Dendritic cell treated with granulocyte-macrophage colony-stimulating factor and Interleukin-4, amounts not matched to agents 40 ng/mL and 50 ng/mL, for 4 days (primary cell): ENCODE measurements at regions not wholly inside any gene's neighbourhood (a gene's known extent, or its start where the extent isn't known, plus 50 kb on each side); places are given as distances from the start of the nearest gene placed in this dataset.

Source experiments
- H3K27ac Mint-ChIP-seq: one replicate; pipeline ENCODE4 v1.8.0; 2022; ENCODE audit warnings: mild to moderate bottlenecking, mixed read lengths
- H3K27me3 Mint-ChIP-seq: one replicate; pipeline ENCODE4 v1.8.0; 2022; ENCODE audit warnings: mild to moderate bottlenecking, mixed read lengths
- H3K36me3 Mint-ChIP-seq: one replicate; pipeline ENCODE4 v1.8.0; 2022; ENCODE audit warnings: low read depth, mixed read lengths
- H3K4me1 Mint-ChIP-seq: one replicate; pipeline ENCODE4 v1.8.0; 2022; ENCODE audit warnings: low read depth, mixed read lengths
- H3K4me3 Mint-ChIP-seq: one replicate; pipeline ENCODE4 v1.8.0; 2022; ENCODE audit warnings: mild to moderate bottlenecking, moderate library complexity, mixed read lengths
- H3K9me3 Mint-ChIP-seq: one replicate; pipeline ENCODE4 v1.8.0; 2022; ENCODE audit warnings: mixed read lengths
- intact Hi-C: fragments of 100-400 bp; cut with micrococcal nuclease; formaldehyde crosslinking; loops from one replicate; pipeline ENCODE4 v1.15.0; 2022

DNA sequence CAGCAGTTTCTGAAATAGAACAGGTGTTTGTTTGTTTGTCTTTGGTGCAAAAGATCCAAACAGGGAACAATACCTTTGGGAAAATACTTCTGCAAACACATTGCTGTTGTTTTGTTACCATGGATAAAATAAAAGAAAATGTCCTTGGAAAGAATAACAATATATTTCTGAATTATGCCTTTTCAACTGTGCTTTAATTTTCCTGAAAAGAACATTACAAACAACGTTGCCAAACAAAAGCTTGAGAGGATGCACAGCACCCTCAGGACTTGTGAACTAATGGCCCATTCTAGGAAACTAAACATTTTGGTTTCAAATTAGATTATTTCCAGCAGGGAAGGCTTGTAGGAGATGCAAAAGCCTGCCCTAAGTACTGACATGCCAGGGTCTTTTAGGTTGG lies 967.2 kb downstream of the TLE4 start:
- H3K4me3 Mint-ChIP-seq, result no peak overlapping the region
- no peaks in the 10 kb centered on the region for H3K36me3 Mint-ChIP-seq
- no peaks in the 10 kb centered on the region for H3K27me3 Mint-ChIP-seq
- intact Hi-C loops, result no loop called here
- peaks cover 35% of the 10 kb centered on the region for H3K9me3 Mint-ChIP-seq
- H3K4me1 Mint-ChIP-seq, result no peaks in the 10 kb centered on the region
- H3K27ac Mint-ChIP-seq, result no peak overlapping the region

DNA sequence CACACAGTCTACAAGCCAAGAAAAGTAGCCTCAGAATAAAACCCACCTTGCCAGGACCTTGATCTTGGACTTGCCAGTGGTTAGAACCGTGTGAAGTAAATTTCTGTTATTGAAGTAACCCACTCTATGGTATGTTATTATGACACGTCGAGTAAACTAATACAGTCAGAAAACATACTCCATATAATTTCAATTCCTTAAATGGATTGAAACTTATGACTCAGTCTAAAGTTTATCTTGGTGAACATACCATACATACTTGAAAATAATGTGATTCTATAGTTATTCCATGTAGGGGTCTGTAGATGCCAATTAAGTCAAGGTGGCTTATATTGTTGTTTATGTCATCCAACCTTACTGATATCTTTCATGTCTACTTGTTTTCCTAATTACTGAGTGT lies 950.7 kb downstream of the TLE4 start:
- Mint-ChIP-seq H3K36me3 (no peaks in the 10 kb centered on the region), H3K27me3 (no peaks in the 10 kb centered on the region), H3K27ac (no peak overlapping the region), H3K4me1 (no peaks in the 10 kb centered on the region), H3K4me3 (no peak overlapping the region), H3K9me3 (peaks cover 55% of the 10 kb centered on the region)
- intact Hi-C loops, result no loop called here

DNA sequence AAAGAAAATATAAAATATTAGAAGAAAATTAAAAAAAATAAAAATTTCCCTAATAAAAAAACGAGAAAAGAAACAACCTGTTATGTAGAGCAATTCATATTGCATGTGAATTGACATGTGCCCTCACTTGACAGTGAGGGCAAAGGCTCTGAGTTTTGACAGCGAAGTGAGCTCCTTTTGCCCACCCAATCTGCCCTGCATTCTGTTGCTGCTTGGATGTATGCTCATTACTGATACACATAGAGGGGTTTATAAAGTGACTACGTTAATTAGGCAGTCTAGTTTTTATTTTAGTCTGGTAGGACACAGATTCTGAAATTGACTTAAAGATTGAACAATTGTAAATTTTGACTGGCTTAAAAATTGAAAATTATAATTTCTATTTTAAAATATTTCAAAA lies 949.4 kb downstream of the TLE4 start:
- no peaks in the 10 kb centered on the region for H3K4me1 Mint-ChIP-seq
- H3K36me3 Mint-ChIP-seq, result no peaks in the 10 kb centered on the region
- intact Hi-C loops, result no loop called here
- no peak overlapping the region for H3K4me3 Mint-ChIP-seq
- H3K27me3 Mint-ChIP-seq, result no peaks in the 10 kb centered on the region
- peaks cover 54% of the 10 kb centered on the region for H3K9me3 Mint-ChIP-seq
- no peak overlapping the region for H3K27ac Mint-ChIP-seq

DNA sequence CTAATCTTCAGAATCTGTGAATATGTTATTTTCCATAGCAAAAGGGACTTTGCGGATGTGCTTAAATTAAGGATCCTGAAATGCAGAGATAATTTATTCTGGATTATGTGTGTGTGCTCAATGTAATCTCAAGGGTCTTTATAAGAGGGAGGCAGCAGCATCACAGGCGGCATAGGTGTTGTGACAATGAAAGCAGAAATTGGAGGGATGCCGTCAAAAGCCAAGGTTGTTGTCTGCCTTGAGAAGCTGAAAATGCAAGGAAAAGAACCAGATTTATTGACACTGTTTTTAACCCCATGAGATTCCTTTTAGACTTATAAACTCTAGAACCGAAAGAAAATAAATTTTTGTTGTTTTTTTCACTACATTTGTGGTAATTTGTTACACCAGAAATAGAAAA lies 948.5 kb downstream of the TLE4 start:
- Mint-ChIP-seq H3K27ac (no peak overlapping the region), H3K27me3 (no peaks in the 10 kb centered on the region), H3K4me3 (no peak overlapping the region), H3K9me3 (peaks cover 48% of the 10 kb centered on the region), H3K36me3 (no peaks in the 10 kb centered on the region), H3K4me1 (no peaks in the 10 kb centered on the region)
- intact Hi-C loops, result no loop called here

DNA sequence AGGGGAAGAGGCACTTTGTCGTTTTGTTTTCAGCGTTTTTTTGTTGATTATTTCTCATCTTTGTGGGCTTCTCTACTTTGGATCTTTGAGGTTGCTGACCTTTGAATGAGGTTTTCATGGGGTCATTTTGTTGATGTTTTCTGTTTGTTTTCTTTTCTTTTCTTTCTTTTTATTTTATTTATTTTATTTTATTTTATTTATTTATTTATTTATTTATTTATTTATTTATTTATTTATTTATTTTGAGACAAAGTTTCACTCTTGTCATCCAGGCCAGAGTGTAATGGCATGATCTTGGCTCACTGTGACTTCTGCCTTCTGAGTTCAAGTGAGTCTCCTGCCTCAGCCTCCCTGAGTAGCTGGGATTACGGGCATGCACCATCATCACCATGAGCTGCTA lies 946.7 kb downstream of the TLE4 start:
- no peaks in the 10 kb centered on the region for H3K36me3 Mint-ChIP-seq
- intact Hi-C loops, result no loop called here
- no peaks in the 10 kb centered on the region for H3K27me3 Mint-ChIP-seq
- peaks cover 37% of the 10 kb centered on the region for H3K9me3 Mint-ChIP-seq
- H3K27ac Mint-ChIP-seq, result no peak overlapping the region
- H3K4me1 Mint-ChIP-seq, result no peaks in the 10 kb centered on the region
- H3K4me3 Mint-ChIP-seq, result no peak overlapping the region

DNA sequence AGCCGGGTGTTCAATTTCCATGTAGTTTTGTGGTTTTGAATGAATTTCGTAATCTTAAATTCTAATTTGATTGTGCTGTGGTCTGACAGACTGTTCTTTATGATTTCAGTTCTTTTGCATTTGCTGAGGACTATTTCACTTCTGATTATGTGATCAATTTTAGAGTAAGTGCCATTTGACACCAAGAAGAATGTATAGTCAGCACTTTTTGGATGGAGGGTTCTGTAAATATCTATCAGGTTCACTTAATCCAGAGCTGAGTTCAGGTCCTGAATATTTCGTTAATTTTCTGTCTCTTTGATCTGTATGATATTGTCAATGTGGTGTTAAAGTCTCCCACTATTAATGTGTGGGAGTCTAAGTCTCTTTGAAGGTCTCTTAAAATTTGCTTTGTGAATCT lies 944.9 kb downstream of the TLE4 start:
- H3K27ac Mint-ChIP-seq, result no peak overlapping the region
- peaks cover 37% of the 10 kb centered on the region for H3K9me3 Mint-ChIP-seq
- H3K27me3 Mint-ChIP-seq, result no peaks in the 10 kb centered on the region
- intact Hi-C loops, result no loop called here
- H3K4me3 Mint-ChIP-seq, result no peak overlapping the region
- no peaks in the 10 kb centered on the region for H3K4me1 Mint-ChIP-seq
- H3K36me3 Mint-ChIP-seq, result no peaks in the 10 kb centered on the region

DNA sequence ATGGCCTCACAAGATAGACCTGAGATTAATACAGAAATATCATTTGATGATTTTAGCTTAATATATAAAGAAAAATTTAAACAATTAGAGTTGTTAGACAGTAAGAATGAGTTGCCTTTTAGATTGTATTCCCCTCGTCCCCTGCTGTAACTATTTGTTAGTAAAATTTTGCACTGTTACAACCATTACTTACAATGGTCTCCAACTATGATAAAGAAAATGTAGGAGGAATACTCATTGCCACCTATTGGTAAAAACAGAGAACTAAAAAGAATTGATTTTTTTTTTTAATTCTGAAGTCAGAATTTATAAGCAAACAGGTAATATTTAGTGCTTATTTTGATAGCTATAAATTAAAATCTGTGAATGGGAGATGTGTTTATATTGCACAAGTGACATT lies 937.6 kb downstream of the TLE4 start:
- no peak overlapping the region for H3K4me3 Mint-ChIP-seq
- H3K4me1 Mint-ChIP-seq, result no peaks in the 10 kb centered on the region
- no peaks in the 10 kb centered on the region for H3K27me3 Mint-ChIP-seq
- intact Hi-C loops, result no loop called here
- H3K27ac Mint-ChIP-seq, result no peak overlapping the region
- no peaks in the 10 kb centered on the region for H3K9me3 Mint-ChIP-seq
- no peaks in the 10 kb centered on the region for H3K36me3 Mint-ChIP-seq

DNA sequence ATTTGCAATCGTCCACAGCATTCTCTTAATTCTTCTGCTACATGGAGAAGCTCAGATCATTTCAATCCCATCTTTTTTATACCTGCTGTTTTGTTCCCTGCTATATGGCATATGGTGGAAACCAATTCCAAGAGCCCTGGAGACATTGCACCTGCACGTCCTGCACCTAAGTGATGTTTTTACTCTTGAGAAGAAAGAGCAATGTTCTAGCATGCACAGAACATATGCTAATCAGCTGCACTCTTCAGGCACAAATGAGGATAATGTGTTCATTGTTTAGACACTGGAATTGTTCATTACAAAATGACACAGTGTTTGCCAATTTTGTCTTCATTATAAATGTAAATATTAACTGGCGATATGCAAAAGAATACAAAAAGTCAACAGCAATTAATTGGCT lies 935.8 kb downstream of the TLE4 start:
- no peak overlapping the region for H3K4me3 Mint-ChIP-seq
- H3K9me3 Mint-ChIP-seq, result no peaks in the 10 kb centered on the region
- no peak overlapping the region for H3K27ac Mint-ChIP-seq
- no peaks in the 10 kb centered on the region for H3K27me3 Mint-ChIP-seq
- H3K36me3 Mint-ChIP-seq, result no peaks in the 10 kb centered on the region
- intact Hi-C loops, result no loop called here
- no peaks in the 10 kb centered on the region for H3K4me1 Mint-ChIP-seq

DNA sequence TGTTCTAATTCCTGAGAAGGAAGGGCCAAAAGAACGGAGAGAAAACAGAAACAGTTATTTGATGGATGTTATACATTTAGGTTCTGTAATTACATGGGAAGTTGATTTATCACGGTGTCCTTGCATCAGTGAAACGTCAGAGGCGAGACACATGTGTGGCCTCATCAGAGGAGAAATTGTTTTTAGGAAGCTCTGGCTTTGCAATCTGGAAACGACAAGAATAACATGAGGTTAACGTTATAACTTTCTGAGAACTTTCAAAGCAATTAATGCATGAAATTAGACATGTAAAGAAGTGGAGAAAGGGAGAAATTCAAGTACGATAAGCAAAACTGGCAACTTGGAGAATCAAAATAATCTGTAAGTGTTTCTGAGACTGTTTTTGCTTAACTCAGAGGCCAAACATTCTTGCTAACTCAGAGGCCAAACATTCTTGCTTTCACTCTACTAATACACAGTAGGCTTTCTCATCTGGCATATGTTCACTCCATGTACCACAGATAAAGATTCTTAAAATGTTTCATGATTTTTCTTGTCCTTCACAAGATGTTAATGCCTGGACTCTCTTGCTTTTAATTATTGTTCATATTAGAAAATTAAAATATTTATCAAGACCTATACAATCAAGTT lies 933.0 kb downstream of the TLE4 start:
- intact Hi-C loops, result no loop called here
- H3K4me1 Mint-ChIP-seq, result no peaks in the 10 kb centered on the region
- H3K9me3 Mint-ChIP-seq, result peaks cover 12% of the 10 kb centered on the region
- no peaks in the 10 kb centered on the region for H3K36me3 Mint-ChIP-seq
- H3K27ac Mint-ChIP-seq, result no peak overlapping the region
- H3K27me3 Mint-ChIP-seq, result no peaks in the 10 kb centered on the region
- H3K4me3 Mint-ChIP-seq, result no peak overlapping the region

DNA sequence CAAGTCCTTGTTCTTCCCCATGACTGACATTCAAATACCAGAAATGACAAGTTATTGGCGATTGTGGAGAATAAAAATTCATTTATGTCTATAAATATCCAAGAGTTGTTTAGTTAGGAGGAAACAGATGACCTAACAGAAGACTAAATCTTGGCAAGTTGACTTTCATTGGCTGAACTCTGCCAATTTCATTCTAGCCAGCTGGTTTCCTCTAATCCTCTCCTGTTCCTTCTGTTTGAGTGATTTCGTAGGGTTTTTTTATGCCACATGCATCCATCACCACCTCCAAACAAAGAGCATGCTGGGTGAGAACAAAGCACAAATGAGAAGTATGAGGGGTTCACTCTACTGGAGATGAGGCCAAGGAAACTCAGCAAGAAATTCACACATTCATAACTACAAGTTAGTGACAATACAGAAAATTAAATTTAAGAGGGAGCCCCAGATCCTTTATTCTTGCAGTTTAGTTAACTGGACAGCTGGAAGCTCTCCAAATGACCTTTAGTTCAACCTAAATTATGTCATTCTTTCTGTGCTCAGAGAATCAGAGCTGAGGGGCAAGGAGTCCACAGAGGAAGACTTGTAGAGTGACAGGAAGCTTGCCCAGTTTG lies 932.0 kb downstream of the TLE4 start:
- H3K36me3 Mint-ChIP-seq, result no peaks in the 10 kb centered on the region
- H3K27ac Mint-ChIP-seq, result no peak overlapping the region
- no peaks in the 10 kb centered on the region for H3K4me1 Mint-ChIP-seq
- no peaks in the 10 kb centered on the region for H3K27me3 Mint-ChIP-seq
- no peak overlapping the region for H3K4me3 Mint-ChIP-seq
- H3K9me3 Mint-ChIP-seq, result peaks cover 12% of the 10 kb centered on the region
- intact Hi-C loops, result no loop called here

DNA sequence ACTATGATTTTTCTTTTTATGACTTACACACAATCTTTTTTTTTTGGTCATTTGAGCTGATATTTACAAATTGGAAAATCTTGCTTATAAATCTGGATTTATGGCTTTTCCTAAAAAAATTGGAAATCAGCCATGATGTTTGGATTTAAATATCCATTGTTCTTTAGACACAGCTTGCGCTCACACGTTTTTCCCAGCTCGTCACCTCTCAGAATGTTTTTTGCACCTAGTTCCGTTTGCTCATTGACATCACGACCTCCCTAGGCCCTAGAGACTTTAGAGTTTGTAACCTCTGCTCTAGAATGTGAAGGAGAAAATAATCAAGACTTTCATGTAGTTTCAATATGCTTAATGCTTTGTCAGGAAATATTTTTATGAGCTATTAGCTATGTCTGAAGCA lies 930.5 kb downstream of the TLE4 start:
- Mint-ChIP-seq H3K27me3 (no peaks in the 10 kb centered on the region), H3K4me3 (no peak overlapping the region), H3K36me3 (no peaks in the 10 kb centered on the region), H3K27ac (no peak overlapping the region), H3K9me3 (peaks cover 18% of the 10 kb centered on the region), H3K4me1 (no peaks in the 10 kb centered on the region)
- intact Hi-C loops, result no loop called here

DNA sequence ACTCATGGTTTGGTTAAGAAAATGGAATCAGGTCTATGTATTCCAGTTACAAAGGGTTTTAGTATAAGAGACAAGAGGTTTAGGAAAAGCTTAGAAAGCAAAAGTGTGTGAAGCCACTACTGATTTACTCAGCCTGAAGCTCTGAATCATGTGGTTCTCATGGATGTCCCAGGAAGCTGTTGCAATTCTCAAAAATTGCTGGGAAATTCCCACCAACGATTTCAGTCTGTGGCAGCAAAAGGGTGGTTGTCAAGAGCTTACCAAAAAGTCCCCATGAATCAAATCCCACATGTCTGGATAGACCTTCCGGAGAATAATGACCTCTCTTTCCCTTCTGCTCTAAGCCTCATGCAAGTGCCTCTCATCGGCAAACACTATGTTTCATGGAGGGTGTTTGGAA lies 929.9 kb downstream of the TLE4 start:
- intact Hi-C loops, result no loop called here
- Mint-ChIP-seq H3K4me1 (no peaks in the 10 kb centered on the region), H3K27me3 (no peaks in the 10 kb centered on the region), H3K27ac (no peak overlapping the region), H3K4me3 (no peak overlapping the region), H3K9me3 (peaks cover 25% of the 10 kb centered on the region), H3K36me3 (no peaks in the 10 kb centered on the region)

DNA sequence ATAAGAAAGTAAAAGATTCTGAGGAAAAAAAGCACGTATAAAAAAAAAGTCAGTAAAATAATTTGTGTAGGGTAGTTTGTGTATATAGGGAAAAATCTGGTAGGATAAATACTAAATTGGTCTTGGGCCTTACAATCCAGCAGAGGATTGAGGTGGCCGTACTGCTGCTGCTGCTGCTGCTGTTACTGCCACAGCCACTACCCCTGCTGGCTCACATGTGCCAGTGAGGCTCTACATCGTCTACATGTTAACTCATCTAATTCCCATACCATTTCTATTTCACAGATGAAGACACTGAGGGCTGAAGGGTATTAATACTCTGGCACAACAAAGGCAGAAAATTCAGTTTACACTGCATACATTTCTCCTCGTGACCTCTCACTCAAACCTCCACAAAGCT lies 928.5 kb downstream of the TLE4 start:
- H3K9me3 Mint-ChIP-seq, result peaks cover 35% of the 10 kb centered on the region
- intact Hi-C loops, result no loop called here
- no peaks in the 10 kb centered on the region for H3K4me1 Mint-ChIP-seq
- no peaks in the 10 kb centered on the region for H3K27me3 Mint-ChIP-seq
- no peak overlapping the region for H3K4me3 Mint-ChIP-seq
- no peak overlapping the region for H3K27ac Mint-ChIP-seq
- no peaks in the 10 kb centered on the region for H3K36me3 Mint-ChIP-seq

DNA sequence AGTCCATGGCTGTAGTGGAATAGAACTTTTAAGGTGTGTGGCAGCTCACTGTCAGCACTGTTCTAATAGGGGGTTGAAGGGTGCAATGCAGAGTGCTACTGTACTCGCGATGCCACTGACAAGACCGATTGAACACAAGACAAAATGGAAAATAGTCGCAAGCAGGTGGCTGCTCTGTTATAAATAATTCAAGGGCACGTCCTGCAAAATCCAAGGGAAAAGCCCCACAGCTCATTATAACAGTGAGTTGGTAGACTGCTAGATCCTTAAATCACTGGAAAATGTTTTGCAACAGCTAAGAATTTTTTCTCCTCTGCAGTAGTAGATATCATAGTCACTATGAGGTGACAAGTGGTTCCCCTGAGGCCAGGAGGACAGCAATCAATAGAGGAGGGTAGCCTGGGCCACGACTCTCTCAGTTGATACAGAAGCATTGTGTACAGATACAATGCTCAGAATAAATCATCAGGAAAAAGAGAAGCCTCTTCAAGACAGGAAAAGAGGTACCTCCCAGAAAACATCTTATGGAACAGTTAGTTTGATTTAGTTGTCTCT lies 926.3 kb downstream of the TLE4 start:
- Mint-ChIP-seq H3K27me3 (no peaks in the 10 kb centered on the region), H3K9me3 (peaks cover 45% of the 10 kb centered on the region), H3K4me1 (no peaks in the 10 kb centered on the region), H3K36me3 (no peaks in the 10 kb centered on the region), H3K4me3 (no peak overlapping the region), H3K27ac (no peak overlapping the region)
- intact Hi-C loops, result no loop called here
